NCI-H1436 (cell line): ENCODE measurements at regions not wholly inside any gene's neighbourhood (a gene's known extent, or its start where the extent isn't known, plus 50 kb on each side); places are given as distances from the start of the nearest gene placed in this dataset.

Experiments
- DNase-seq: peaks from one replicate; lab custom pipeline; 2025; lab: John Stamatoyannopoulos, UW

GRCh38 chr13:60286707-60287106, 110.3 kb upstream of the TDRD3 start:
- no peak for DNase-seq

- no peak for DNase-seq
These were observed 108.5 kb upstream of the TDRD3 start for GRCh38 chr13:60288569-60288968.

- no peak for DNase-seq
These were observed 93.9 kb upstream of the TDRD3 start for GRCh38 chr13:60303166-60303565.

- no peak for DNase-seq
These were observed 85.5 kb upstream of the TDRD3 start for GRCh38 chr13:60311527-60311926.

GRCh38 chr13:60312851-60313505, 84.0 kb upstream of the TDRD3 start:
- no peak for DNase-seq

GRCh38 chr13:60318186-60318585, 78.8 kb upstream of the TDRD3 start:
- no peak for DNase-seq

GRCh38 chr13:60324131-60324530, 72.9 kb upstream of the TDRD3 start:
- DNase-seq = no peak

GRCh38 chr13:60326273-60326672, 70.7 kb upstream of the TDRD3 start:
- no peak for DNase-seq

- DNase-seq = no peak
These were observed 69.5 kb upstream of the TDRD3 start for GRCh38 chr13:60327511-60327910.

- no peak for DNase-seq
These were observed 68.9 kb upstream of the TDRD3 start for GRCh38 chr13:60328073-60328472.

- peak; percentile 34 for DNase-seq
These were observed 67.6 kb upstream of the TDRD3 start for GRCh38 chr13:60329221-60329923.

- no peak for DNase-seq
These were observed 65.6 kb upstream of the TDRD3 start for GRCh38 chr13:60331249-60332012.

- no peak for DNase-seq
These were observed 64.3 kb upstream of the TDRD3 start for GRCh38 chr13:60332682-60333081.

GRCh38 chr13:60334310-60334709, 62.7 kb upstream of the TDRD3 start:
- DNase-seq = no peak

- DNase-seq = no peak
These were observed 61.5 kb upstream of the TDRD3 start for GRCh38 chr13:60335531-60335930.

- DNase-seq = no peak
These were observed 58.3 kb upstream of the TDRD3 start for GRCh38 chr13:60338754-60339153.

GRCh38 chr13:60343978-60344377, 53.0 kb upstream of the TDRD3 start:
- DNase-seq = no peak

- DNase-seq = no peak
These were observed 49.8 kb upstream of the TDRD3 start for GRCh38 chr13:60347174-60347573.
